GM21576 (cell line): ENCODE measurements at regions not wholly inside any gene's neighbourhood (a gene's known extent, or its start where the extent isn't known, plus 50 kb on each side); places are given as distances from the start of the nearest gene placed in this dataset.

Experiments
- ATAC-seq: cut with Tn5 transposase; IDR thresholded peaks from one replicate; pipeline ENCODE4 v1.9.1; 2021; ENCODE audit warnings: mild to moderate bottlenecking, moderate library complexity; ENCODE audit not compliant: unreplicated experiment

DNA sequence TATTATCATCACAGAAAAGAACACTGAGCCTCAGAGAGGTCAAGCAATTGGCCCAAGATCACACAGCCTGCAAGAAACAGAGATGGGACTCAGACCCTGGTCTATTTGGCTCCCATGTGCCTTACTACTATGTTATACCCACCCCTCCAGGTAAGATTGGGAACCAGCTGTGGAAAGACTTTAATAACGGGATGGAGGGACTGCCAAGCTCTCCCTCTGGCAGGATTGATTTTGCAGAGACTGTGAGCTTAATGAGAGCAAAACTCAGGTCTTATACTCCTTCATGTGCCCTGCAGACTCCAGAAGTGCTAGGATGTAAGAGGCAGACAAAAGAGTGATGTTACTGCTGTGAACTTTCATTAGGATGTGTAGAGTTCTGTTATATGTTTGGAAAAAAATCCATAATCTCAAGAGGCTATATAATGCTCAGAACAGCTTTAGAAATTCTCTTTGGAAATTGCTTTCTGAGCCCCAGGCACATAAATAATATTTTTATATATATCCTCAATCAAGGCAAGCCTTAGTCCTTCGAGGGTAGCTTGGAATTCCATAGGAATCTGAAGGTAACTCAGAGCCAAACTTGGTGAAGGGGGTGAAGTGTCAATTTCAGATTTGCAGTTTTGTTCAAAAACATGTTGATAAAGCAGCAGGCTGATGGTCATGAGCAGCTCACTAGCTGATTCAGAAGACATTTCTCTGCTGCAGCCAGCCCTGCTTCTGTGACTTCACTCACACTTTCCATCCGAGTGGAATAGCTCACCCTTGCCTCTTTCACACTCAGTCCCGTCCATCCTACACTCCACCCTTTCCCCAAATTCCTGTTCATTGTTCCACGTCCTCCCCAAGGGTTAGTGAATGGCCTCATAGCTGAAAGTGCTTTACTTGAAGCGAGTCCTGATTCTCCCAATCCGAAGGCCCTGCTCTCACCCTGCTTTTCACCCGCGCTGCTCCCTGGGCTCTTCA, 188.8 kb downstream of the SNX19 start:
- ATAC-seq = no peak

DNA sequence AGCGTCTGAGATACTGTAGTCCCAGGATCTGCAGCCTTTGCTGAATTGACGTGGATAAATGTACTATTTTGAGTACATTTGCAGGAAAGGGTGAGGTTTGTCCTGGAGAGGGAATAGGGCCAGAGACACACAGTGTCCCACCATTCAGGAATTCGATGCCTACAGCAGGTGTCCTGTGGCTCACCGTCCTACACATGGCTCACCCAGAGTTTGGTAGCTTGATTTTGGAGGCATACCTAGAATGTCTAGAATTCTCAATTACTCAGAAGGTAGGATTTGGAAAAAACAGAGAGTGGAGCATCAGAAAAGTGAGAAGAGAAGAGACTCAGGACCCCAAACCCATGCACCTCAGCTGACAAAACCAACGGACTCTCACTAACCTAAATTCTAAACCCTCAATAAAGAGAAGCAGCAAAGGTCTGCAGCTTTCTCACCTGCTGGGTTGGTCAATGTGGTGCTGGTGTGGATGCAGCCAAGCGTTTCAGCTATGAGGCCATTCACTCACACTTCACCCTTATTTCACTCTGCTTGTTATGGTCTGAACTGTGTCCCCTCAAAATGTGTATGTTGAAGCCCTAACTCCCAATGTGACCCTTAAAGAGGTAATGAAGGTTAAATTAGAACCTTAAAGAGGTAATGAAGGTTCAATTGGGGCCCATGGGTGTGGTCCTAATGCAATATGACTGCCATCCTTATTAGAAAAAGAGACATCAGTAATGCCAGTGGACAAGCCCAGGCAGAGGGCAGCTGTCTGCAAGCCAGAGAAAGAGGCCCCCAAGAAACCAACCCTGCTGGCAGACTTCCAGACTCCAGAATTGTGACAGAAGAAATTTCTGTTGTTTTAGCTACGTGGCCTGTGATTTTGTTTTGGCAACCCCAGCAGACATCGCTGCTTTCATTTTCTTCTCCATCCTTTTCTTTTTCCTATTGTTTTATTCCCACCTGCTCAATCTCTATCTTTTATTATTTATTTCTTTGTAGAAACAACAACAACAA, 187.8 kb downstream of the SNX19 start:
- no peak for ATAC-seq

DNA sequence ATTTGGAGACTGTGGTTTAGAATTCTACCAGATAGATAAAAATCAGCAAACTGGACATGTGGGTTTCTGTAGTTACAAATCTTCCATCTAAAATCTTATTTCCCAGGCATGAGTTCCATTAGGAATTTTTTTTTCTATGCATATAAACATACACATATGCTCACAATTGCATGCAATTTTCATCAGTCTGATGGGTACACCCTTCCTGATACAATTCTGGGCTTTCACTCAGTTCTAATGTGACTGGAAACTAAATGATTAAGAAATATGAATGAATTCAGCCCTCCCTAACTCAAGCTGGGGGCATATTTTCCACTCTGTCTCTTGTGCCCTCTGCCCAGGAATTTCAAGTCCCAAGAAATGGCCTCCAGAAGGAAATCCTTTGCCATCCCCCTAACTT, 187.1 kb downstream of the SNX19 start:
- no peak for ATAC-seq

DNA sequence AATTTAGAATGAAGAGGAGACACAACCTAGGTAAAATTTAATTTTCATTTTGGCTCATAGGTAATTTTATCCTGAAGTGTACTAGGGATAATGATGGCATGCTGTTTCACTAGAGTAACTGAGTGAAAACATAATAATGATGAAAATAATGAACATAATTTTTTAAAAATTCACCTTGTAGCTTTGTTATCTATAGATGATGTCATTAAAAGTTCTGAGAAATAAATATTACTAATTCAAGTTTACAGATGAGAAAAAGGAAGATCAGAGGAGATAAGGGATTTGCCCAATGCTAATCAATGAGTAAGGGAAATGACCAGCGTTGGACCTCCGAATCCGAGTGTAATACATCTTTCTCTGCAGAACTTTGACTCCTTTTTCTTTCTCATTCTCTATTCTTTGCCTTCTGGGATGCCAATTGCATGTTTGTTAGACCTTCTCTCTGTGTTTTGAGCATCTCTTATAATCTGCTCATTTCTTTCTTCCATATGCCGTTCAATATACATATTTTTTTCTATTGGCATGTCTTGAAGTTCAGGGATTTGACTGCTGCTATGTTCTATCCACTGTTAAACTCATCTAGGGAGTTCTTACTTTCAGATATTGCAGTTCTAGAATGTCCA, 186.5 kb downstream of the SNX19 start:
- ATAC-seq = no peak

DNA sequence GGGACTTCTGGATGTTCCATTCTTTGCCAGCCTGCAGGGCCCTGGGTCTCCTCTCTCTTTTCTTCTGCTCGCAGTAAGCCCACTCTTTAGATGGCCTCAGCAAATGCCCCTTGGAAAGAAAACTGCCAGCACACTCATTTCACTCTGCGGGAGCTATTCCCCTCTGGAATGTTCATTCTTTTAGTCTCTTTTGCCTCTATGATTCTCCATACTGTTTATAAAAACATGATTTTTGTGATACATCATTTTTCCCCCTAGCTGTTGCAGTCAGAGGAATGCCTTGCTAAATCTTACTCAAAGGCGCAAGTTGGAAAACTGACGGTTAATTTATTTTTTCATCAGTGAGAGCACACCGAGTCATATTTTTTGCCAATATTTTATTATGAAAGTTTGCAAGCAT, 184.9 kb downstream of the SNX19 start:
- ATAC-seq = no peak

DNA sequence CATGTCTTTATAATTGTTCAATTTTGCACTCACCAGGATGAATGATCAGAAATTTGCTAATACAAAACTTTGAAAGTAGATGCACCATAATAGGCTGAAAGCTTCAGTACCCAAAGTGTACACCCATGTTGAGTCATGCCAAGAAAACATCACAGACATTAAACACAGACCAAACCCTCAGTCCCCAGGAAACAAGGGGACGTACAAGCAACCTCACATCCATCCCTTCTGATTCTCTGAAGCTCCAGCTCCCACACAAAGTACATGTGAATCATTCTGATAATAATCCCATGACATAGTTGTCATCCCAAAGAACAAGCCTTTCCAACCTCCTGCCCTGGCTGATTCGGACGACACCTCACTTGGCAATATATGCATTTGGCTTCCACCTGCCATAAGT, 183.8 kb downstream of the SNX19 start:
- ATAC-seq = no peak

DNA sequence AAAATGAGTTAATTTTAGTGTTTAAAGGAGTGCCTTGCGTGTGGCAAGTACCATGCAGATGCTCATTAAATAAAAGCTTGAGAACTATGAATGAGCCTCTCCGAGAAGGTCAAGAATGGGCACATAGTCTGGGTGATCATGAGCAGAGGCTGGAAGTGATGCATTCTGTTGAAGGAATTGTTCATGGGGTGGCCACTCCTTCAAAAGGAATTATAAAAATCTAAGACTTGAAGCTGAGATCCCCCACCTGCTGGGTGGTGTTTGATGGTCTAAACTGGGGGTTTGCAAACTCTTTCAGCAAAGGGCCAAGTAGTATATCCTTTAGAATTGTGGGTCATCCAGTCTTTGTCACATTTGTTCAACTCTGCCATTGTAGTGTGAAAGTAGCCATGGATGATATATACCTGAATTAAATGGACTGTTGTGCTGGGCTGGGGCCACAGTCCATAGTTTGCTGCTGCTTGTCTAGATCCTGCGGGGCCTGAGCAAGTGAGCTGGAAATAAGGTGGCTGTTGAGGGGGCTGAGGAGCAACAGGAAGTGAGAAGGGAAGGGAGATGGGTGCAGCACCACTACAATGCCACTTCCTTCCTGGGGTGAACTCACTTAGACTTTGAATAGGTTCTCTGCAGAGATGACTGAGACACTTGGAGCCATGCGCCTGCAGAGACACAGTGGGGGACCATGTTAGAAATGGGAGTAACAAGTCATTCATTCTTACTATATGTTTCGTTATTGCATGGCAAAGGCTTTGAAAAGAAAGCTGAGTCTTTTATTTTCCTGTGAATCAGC, 179.0 kb downstream of the SNX19 start:
- ATAC-seq = no peak

DNA sequence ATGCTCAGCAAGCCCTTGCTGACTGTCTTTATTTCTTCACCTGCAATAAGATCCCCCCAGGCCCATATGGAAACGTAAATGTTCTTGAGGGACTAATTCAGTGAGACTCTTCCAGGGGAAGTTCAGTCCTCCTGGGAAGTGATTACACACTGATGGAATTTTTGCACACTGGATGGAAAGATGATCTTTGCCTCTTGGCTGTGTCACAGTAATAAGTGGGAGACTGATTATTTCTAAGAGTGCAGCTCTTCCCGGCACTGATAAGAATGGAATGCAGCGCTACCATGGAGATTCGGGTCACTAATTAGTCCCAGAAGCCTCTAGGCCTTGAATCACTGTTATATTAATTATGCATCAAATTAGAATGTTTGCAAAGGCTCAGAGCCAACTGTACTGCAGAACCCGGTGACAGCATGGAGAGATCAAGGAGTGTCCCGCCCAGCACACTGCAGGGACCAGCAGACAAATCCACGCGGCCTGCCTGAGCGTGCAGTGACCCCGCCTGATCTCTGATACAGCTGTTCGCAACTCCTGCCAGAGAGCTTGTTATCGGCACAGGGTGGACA, 178.3 kb downstream of the SNX19 start:
- ATAC-seq = no peak

DNA sequence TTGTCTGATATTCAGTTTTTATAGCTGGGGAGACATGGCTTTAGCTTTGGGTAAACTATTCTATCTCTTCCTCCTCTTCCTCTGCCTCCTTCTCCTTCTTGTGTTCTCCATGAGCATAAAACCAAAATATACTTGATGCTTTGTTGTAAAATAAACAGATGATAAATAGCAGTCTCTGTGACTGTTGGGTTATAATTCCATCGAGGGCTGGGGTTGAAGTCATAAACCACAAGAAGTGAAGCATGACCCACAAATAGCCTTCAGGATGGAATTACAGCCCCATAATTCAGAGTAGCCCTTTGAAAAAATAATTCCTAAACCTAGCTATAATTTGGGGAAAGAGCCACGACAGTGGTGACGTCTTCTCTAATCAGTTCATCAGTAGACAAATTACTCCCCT, 177.7 kb downstream of the SNX19 start:
- no peak for ATAC-seq

DNA sequence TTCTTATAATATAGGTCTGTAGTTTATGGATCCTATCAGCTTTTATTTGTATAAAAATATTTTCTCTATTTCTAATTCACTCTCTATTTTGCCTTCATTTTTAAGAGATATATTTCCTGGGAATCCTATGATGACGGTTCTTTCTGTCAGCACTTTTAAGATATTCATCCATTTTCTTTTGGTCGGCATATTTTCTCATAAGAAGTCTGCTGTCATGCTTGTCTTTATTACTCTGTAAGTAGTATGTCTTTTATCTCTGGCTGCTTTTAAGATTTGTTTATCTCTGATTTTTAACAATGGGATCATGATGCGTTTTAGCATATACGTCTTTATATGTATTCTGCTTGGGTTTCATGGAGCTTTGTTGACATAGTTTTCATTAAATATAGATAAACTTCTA, 175.5 kb downstream of the SNX19 start:
- ATAC-seq = no peak

DNA sequence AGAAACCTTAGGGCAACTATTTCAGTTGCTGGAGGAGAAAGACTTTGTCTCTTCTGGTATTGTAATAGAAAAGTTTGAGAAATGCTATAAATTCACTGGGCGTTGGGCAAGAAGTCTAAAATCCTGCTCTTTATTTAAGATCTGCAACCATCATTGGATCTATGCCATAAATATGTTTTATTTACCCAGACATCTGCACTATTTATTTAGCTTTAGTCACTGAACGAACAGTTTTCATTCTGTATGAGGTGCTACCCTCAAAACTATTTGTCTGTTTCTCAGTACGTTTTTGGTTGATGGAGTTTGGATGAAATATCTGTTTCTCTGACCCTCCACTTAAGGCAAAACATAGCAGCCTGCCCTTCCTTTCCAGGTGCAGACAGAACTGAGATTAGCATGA, 171.5 kb downstream of the SNX19 start:
- no peak for ATAC-seq

DNA sequence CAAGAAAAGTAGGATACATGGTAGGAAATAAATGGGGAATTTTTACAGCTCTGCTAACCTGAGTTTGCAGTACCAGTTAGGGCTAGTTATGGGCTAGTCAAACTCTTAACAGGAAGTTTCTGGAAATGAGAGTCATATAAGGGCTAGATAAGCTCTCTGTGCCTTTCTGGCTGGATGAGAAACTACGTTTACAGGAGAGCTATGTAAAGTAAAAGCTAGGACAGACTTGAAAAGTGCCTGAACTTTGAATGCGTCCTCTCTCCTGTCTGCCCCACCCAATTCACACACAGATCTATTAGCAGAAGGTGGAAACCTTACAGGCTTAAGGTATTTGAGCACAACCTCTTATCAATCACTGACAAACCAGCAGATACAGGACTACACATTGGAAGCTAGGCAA, 167.1 kb downstream of the SNX19 start:
- no peak for ATAC-seq

DNA sequence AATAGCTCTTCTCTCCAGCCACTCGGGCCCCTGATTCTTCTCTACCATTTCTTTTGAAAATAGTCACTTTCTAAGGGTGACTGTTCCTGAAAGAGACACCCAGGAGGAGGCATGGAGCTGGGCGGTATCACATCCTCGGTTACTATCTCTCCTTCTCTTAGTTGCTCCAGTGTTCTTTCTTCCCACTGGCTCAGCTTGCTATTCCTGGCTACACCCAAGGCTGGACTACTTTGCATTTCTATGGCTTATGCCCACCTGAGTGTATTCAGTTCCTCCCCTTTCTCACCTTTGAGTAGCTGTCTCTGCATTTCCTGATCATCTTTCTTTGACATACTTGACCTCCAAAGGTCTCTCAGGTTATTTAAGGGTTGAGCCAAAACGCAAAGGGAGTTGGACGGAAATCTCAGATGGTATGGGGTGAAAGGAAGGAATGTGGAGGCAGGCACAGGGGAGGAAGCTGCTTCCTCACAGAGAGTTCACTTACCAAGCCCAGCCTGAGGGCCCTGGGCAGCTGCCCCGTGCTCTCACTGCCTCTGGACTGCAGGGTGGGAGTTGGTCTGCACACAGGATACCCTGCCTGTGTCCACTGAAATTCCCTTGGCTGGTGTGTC, 155.7 kb downstream of the SNX19 start:
- ATAC-seq = no peak

DNA sequence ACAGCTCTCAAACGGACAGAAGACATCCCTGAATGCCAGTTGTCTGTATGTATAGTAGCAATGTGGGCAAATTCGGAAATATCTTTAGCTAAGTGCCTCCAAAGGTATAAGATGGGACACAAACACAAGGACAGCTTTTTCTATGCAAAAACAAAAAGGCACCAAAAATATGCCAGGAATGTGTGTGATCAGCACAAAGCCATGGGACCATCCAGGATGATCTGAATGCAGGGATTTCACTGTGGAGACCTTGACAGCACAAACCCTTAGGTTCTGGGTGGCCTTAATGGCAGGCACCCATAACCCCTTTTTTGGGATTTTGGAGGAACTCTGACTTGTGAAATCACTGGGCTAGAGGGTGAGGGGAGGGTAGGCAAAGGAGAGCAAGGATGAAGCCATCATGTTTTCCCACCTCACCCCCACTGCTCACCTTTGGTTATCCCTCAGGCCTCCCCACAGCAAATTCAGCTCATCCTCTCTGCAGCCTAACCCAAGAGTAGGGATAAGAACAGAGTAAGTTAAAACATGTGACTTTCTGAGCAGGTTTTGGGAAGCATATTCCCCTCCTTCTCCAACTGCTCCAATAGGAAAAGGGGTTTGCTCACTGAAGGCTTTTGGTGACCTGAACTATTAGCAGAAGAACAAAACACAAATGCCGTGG, 154.6 kb downstream of the SNX19 start:
- no peak for ATAC-seq

DNA sequence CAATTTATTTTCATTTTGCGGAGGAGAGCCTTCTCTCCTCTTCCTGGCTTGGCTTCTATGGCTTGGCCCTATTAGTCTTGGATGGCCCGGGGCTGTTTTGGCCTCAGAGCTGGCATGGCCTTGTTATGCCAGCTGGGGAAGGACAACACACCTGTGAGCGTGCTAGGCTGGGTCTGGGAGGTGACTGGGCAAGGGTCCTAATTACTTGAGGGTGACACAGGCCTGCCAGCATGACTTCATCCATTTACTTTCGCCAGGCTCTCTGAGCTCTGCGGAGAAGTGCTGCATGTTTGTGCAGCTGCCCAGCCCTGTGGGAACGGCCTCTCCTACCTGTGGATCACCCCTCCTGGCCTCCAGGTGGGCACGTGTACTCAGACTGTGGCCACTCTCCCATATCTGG, 153.6 kb downstream of the SNX19 start:
- no peak for ATAC-seq

DNA sequence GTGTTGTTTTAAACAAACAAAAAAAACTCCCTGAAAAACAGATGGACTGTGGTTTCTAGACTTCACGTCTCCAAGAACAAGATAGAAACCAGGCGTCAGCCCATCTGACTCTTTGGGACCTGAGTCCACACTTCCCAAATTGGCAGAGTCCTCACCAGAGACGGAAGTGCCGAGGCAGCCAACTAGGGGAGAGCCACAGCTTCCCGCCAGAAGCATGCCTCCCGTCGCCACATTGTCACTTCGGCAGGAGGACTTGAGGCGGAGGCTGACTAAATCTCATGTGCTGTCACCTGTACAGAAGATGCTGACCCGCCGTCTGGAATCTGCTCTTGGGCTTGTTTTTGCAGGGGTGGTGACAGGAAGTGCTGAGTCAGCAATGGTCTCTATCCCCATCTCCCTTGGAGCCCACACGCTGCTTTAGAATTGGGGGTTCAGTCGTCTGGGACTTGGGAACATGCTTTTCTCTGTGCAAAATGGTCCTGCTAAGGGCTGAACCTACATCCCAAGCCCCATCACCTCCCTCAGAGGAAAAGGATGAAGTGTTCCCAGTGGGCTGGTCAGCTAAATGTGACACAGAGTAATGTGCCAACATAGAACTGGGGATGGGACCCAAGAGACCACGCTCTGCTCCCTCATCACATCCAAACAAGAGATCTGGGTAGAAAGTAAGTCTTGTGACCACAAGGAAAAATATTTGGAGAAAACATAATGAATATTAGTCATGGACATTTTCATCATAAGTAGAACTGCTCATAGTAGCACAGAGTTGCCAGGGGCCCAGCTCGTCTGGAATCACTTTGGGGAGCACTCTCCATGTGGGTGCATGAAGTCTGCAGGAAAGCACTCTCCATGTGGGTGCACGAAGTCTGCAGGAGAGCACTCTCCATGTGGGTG, 152.9 kb downstream of the SNX19 start:
- no peak for ATAC-seq

DNA sequence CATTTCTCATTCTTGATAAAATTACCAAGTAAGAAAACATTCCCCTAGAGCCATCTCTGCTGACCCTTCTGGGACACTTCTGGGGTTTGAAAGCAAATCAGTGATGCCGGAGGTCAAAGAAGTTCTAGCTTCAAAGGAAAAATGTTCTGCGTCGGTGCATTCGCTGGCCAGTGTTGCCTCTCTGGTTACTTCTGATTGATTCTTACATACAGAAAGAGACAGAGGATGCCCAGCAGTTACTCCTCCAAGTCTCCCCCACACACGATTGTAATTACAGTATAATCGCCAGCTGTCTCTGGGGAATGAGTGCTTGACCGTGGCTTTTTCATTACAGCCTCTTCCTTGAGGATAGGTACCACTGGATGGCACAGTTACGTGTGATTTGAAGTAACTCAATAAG, 150.9 kb downstream of the SNX19 start:
- no peak for ATAC-seq
